H9 (cell line): ENCODE measurements at regions not wholly inside any gene's neighbourhood (a gene's known extent, or its start where the extent isn't known, plus 50 kb on each side); places are given as distances from the start of the nearest gene placed in this dataset.

Source experiments
- DNase-seq: peaks from one replicate; pipeline ENCODE4 v3.0.0-alpha.2; 2017
- H2AFZ ChIP-seq: one replicate; pipeline ENCODE4 v1.6.1; 2013; ENCODE audit warnings: mild to moderate bottlenecking, low read length, control low read depth, moderate library complexity
- H2AK5ac ChIP-seq: 2 replicates; pipeline ENCODE4 v1.6.1; 2013; ENCODE audit warnings: low read length, control low read depth, mixed read lengths; ENCODE audit not compliant: insufficient read length
- H2BK120ac ChIP-seq: one replicate; pipeline ENCODE4 v1.6.1; 2013; ENCODE audit warnings: low read depth, mild to moderate bottlenecking, low read length, control low read depth, inconsistent platforms; ENCODE audit not compliant: poor library complexity, severe bottlenecking
- H2BK12ac ChIP-seq: 2 replicates; pipeline ENCODE4 v1.6.1; 2013; ENCODE audit warnings: low read length, control low read depth, mixed read lengths, low read depth; ENCODE audit not compliant: insufficient read length
- H2BK15ac ChIP-seq: 2 replicates; pipeline ENCODE4 v1.6.1; 2013; ENCODE audit warnings: low read depth, low read length, control low read depth
- H2BK20ac ChIP-seq: one replicate; pipeline ENCODE4 v1.6.1; 2013; ENCODE audit warnings: low read depth, mild to moderate bottlenecking, low read length, control low read depth, inconsistent platforms; ENCODE audit not compliant: poor library complexity, severe bottlenecking
- H2BK5ac ChIP-seq: 2 replicates; pipeline ENCODE4 v1.6.1; 2013; ENCODE audit warnings: low read length, control low read depth, mixed read lengths; ENCODE audit not compliant: insufficient read length
- H3K14ac ChIP-seq: 2 replicates; pipeline ENCODE4 v1.6.1; 2013; ENCODE audit warnings: low read length, control low read depth; ENCODE audit not compliant: insufficient read depth
- H3K18ac ChIP-seq: 2 replicates; pipeline ENCODE4 v1.6.1; 2013; ENCODE audit warnings: low read depth, mild to moderate bottlenecking, mixed read lengths, low read length, control low read depth; ENCODE audit not compliant: insufficient read length
- H3K23ac ChIP-seq: 2 replicates; pipeline ENCODE4 v1.6.1; 2013; ENCODE audit warnings: low read length, control low read depth, mixed read lengths, low read depth; ENCODE audit not compliant: insufficient read length
- H3K23me2 ChIP-seq: 2 replicates; pipeline ENCODE4 v1.6.1; 2013; ENCODE audit warnings: low read depth, mild to moderate bottlenecking, mixed read lengths, low read length, control low read depth; ENCODE audit not compliant: insufficient read length, poor library complexity, severe bottlenecking
- H3K27ac ChIP-seq: 2 replicates; pipeline ENCODE4 v1.5.1; 2013; ENCODE audit warnings: low read length, control low read depth, mixed read lengths, low read depth; ENCODE audit not compliant: insufficient read length
- H3K27me3 ChIP-seq: 2 replicates; pipeline ENCODE4 v1.6.1; 2013; ENCODE audit warnings: low read length, control low read depth, inconsistent platforms; ENCODE audit not compliant: insufficient read depth
- H3K4ac ChIP-seq: 2 replicates; pipeline ENCODE4 v1.6.1; 2013; ENCODE audit warnings: low read depth, mild to moderate bottlenecking, control low read depth, inconsistent platforms, low read length, moderate library complexity
- H3K4me1 ChIP-seq: 2 replicates; pipeline ENCODE4 v1.6.1; 2013; ENCODE audit warnings: low read length, control low read depth, inconsistent platforms; ENCODE audit not compliant: insufficient read depth
- H3K4me2 ChIP-seq: 2 replicates; pipeline ENCODE4 v1.6.1; 2013; ENCODE audit warnings: low read length, control low read depth, mixed read lengths; ENCODE audit not compliant: insufficient read length, insufficient read depth
- H3K56ac ChIP-seq: 2 replicates; pipeline ENCODE4 v1.6.1; 2013; ENCODE audit warnings: low read depth, mild to moderate bottlenecking, mixed read lengths, low read length, control low read depth; ENCODE audit not compliant: insufficient read length
- H3K79me1 ChIP-seq: 2 replicates; pipeline ENCODE4 v1.6.1; 2013; ENCODE audit warnings: low read depth, mild to moderate bottlenecking, moderate library complexity, low read length, control low read depth, inconsistent platforms; ENCODE audit not compliant: insufficient read depth, poor library complexity, severe bottlenecking
- H3K79me2 ChIP-seq: 2 replicates; pipeline ENCODE4 v1.6.1; 2013; ENCODE audit warnings: low read length, control low read depth, inconsistent platforms; ENCODE audit not compliant: insufficient read depth
- H3K9ac ChIP-seq: 2 replicates; pipeline ENCODE4 v1.6.1; 2013; ENCODE audit warnings: low read length, control low read depth, mixed read lengths; ENCODE audit not compliant: insufficient read length; ENCODE audit errors: extremely low read depth
- H3K9me3 ChIP-seq: one replicate; pipeline ENCODE4 v1.6.1; 2013; ENCODE audit warnings: low read depth, low read length, inconsistent platforms; ENCODE audit not compliant: control insufficient read depth
- H3T11ph ChIP-seq: one replicate; pipeline ENCODE4 v1.6.1; 2013; ENCODE audit warnings: mild to moderate bottlenecking, low read length, control low read depth, inconsistent platforms
- H4K20me1 ChIP-seq: one replicate; pipeline ENCODE4 v1.6.1; 2013; ENCODE audit not compliant: control insufficient read depth, insufficient read length, insufficient read depth
- H4K5ac ChIP-seq: 2 replicates; pipeline ENCODE4 v1.6.1; 2013; ENCODE audit warnings: low read depth, mild to moderate bottlenecking, mixed read lengths, low read length, control low read depth; ENCODE audit not compliant: insufficient read length
- H4K8ac ChIP-seq: replicated peaks from 2 replicates; pipeline ENCODE4 v1.6.1; 2013; ENCODE audit warnings: low read length, control low read depth, mixed read lengths, low read depth; ENCODE audit not compliant: insufficient read length
- H4K91ac ChIP-seq: 2 replicates; pipeline ENCODE4 v1.6.1; 2013; ENCODE audit warnings: low read depth, mild to moderate bottlenecking, moderate library complexity, mixed read lengths, low read length, control low read depth; ENCODE audit not compliant: insufficient read length
- H3K27ac Mint-ChIP-seq, 3 experiments: 2 replicates in 2 of 3; 3 replicates in 1 of 3; pipeline ENCODE4 v1.8.0; 2020 to 2021; ENCODE audit warnings: mixed read lengths in 3 of 3, mild to moderate bottlenecking in 1 of 3, moderate library complexity in 1 of 3
- H3K27me3 Mint-ChIP-seq: 2 replicates; pipeline ENCODE4 v1.8.0; 2021; ENCODE audit warnings: low read depth, mild to moderate bottlenecking, moderate library complexity, mixed read lengths
- H3K36me3 Mint-ChIP-seq, 3 experiments: 2 replicates in 2 of 3; 3 replicates in 1 of 3; pipeline ENCODE4 v1.8.0; 2020 to 2021; ENCODE audit warnings: low read depth in 3 of 3, mixed read lengths in 3 of 3; ENCODE audit not compliant: insufficient read depth in 1 of 3
- H3K4me1 Mint-ChIP-seq, 2 experiments: 2 replicates each; pipeline ENCODE4 v1.8.0; 2020; ENCODE audit warnings: mixed read lengths in 2 of 2
- H3K4me3 Mint-ChIP-seq, 2 experiments: 2 replicates in 1 of 2; 3 replicates in 1 of 2; pipeline ENCODE4 v1.8.0; 2020 to 2021; ENCODE audit warnings: mild to moderate bottlenecking in 2 of 2, mixed read lengths in 2 of 2, moderate library complexity in 1 of 2
- H3K9me3 Mint-ChIP-seq, 2 experiments: 2 replicates in 1 of 2; 3 replicates in 1 of 2; pipeline ENCODE4 v1.8.0; 2020; ENCODE audit warnings: mild to moderate bottlenecking in 2 of 2, mixed read lengths in 2 of 2, moderate library complexity in 1 of 2
- CTCF ChIP-seq: fragments of 200-600 bp; sonication (generic); conservative IDR thresholded peaks from 3 replicates; pipeline ENCODE4 v1.8.0; 2021; ENCODE audit warnings: antibody characterized with exemption, mild to moderate bottlenecking
- WGBS: extraction: QIAGEN DNeasy Blood & Tissue Kit; methylation state at CpG from one replicate; pipeline ENCODE4 v1.1.7; 2013; ENCODE audit warnings: missing lambda C conversion rate, low lambda C conversion rate, mixed read lengths; ENCODE audit not compliant: insufficient read length; ENCODE audit errors: extremely low coverage; 5-methylcytosine and 5-hydroxymethylcytosine counted together

DNA sequence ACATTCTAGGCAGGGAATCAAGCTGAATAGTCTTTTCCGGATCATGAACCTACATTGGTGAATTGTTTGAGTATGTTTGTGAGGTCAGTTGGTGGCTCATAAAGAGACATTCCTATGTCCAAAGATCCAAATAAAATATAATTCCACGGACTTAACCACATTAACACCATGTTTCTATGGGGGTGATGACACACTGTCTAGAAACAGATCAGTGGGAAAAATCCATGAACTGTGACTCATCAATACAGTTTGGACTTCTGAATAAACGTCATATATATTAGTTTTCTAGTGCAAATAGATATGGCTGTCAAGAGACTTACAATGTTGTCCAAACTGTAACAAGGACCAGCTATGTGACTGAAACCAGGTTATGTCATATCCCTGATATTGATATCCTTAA lies 509.9 kb upstream of the TYRP1 start:
- no peak for TF ChIP-seq CTCF
- no peak overlapping the region for H3K4me3 Mint-ChIP-seq
- Histone ChIP-seq H3K56ac (no peak overlapping the region), H4K20me1 (no peaks in the 10 kb centered on the region), H2AFZ (no peak overlapping the region), H3K27me3 (no peaks in the 10 kb centered on the region), H4K8ac (no peak overlapping the region), H2BK15ac (no peak overlapping the region), H3K9ac (no peak overlapping the region), H3K79me1 (no peaks in the 10 kb centered on the region), H4K5ac (no peak overlapping the region), H3K27ac (no peak overlapping the region), H3K4me2 (no peak overlapping the region), H2BK120ac (no peak overlapping the region), H3K14ac (no peak overlapping the region), H3K23me2 (no peaks in the 10 kb centered on the region), H3K4me1 (no peaks in the 10 kb centered on the region), H2BK20ac (no peak overlapping the region), H2BK12ac (no peak overlapping the region), H3K18ac (no peak overlapping the region), H3K23ac (no peak overlapping the region), H3K4ac (no peak overlapping the region), H3K9me3 (no peaks in the 10 kb centered on the region), H3K79me2 (no peaks in the 10 kb centered on the region), H4K91ac (no peak overlapping the region), H2BK5ac (no peak overlapping the region), H2AK5ac (no peak overlapping the region), H3T11ph (no peak overlapping the region)
- H3K36me3 Mint-ChIP-seq, result no peaks in the 10 kb centered on the region
- no peak for DNase-seq
- no peaks in the 10 kb centered on the region for H3K9me3 Mint-ChIP-seq
- no peaks in the 10 kb centered on the region for H3K4me1 Mint-ChIP-seq
- WGBS, result no CpG with 5 or more reads among the region's 3 CpGs
- H3K27ac Mint-ChIP-seq, result no peak overlapping the region
- H3K27me3 Mint-ChIP-seq, result no peaks in the 10 kb centered on the region
